Right atrium auricular region (tissue), 2 donors: ENCODE measurements at regions not wholly inside any gene's neighbourhood (a gene's known extent, or its start where the extent isn't known, plus 50 kb on each side); places are given as distances from the start of the nearest gene placed in this dataset.
A peak's percentile ranks its signal among the peaks of the same experiment; 100 is the strongest.

Source experiments
- DNase-seq: peaks from one replicate; pipeline ENCODE4 v3.0.0-alpha.2; 2019; ENCODE audit warnings: low spot score
- H3K27ac ChIP-seq, 2 donors: fragments of 200-600 bp; sonication (generic); 1 replicate in 1 of 2; 2 replicates in 1 of 2; pipeline ENCODE4 v1.5.1; 2016 to 2019
- H3K27me3 ChIP-seq, 2 donors: fragments of 200-600 bp; sonication (generic); one replicate each; pipeline versions ENCODE4 v1.5.1 to v1.6.0; 2017 to 2019
- H3K36me3 ChIP-seq: fragments of 200-600 bp; sonication (generic); one replicate; pipeline ENCODE4 v1.5.1; 2016
- H3K4me1 ChIP-seq, 2 donors: fragments of 200-600 bp; sonication (generic); one replicate each; pipeline versions ENCODE4 v1.5.1 to v1.6.0; 2017 to 2019
- H3K4me3 ChIP-seq, 2 donors: fragments of 200-600 bp; sonication (generic); 1 replicate in 1 of 2; 2 replicates in 1 of 2; pipeline ENCODE4 v1.5.1; 2017 to 2019; ENCODE audit warnings: mild to moderate bottlenecking in 1 of 2, moderate library complexity in 1 of 2
- H3K9me3 ChIP-seq, 2 donors: fragments of 200-600 bp; sonication (generic); one replicate each; pipeline ENCODE4 v1.5.1; 2019
- TF ChIP-seq, protein P1 (sequence below), 2 donors: fragments of 200-600 bp; sonication (generic); IDR thresholded peaks; one replicate each; pipeline ENCODE4 v1.5.1; 2019; ENCODE audit warnings: antibody characterized with exemption in 2 of 2

DNA sequence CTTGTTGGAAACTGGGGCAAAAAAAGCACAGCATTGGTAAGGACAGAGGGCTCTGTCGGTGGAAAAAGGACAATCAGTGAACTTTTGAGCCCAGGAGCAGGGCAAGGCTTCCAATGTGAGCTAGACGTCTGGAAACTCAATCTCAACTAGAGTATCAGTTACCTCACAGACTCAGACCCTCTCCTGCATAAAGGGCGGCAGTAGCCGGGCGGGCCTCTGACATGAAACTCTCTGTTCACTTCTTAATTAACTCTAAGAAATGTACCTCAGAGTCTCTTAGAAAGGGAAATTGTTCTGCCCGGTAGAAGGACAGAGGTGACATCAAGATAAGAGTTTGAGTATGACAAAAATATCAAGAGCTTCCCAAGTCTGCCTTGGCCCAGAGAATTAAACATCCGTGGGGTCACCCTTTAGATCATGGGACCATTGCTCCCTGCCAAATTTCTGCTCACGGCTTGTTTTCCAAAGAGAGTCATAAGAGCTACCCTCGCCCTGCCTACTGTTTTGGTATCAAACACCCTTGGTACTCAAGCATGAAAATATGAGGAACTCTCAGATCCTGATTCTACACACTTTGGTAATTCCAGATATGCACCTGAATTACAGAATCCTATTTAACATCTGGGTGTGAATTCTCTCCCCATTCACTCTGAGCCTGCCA is 103.5 kb upstream of the PKDCC start:
- peaks cover 0 to 52% of the 10 kb centered on the region in 2 donors for H3K4me1 ChIP-seq
- no peaks in the 10 kb centered on the region for H3K9me3 ChIP-seq
- H3K4me3 ChIP-seq: no peak overlapping the region
- no peak for DNase-seq
- peak overlapping the region; percentile 28 to 65 for H3K27ac ChIP-seq
- H3K27me3 ChIP-seq: no peaks in the 10 kb centered on the region
- TF ChIP-seq, protein P1, sequence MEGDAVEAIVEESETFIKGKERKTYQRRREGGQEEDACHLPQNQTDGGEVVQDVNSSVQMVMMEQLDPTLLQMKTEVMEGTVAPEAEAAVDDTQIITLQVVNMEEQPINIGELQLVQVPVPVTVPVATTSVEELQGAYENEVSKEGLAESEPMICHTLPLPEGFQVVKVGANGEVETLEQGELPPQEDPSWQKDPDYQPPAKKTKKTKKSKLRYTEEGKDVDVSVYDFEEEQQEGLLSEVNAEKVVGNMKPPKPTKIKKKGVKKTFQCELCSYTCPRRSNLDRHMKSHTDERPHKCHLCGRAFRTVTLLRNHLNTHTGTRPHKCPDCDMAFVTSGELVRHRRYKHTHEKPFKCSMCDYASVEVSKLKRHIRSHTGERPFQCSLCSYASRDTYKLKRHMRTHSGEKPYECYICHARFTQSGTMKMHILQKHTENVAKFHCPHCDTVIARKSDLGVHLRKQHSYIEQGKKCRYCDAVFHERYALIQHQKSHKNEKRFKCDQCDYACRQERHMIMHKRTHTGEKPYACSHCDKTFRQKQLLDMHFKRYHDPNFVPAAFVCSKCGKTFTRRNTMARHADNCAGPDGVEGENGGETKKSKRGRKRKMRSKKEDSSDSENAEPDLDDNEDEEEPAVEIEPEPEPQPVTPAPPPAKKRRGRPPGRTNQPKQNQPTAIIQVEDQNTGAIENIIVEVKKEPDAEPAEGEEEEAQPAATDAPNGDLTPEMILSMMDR (IDR thresholded peaks at IDR 0.05): no peak
- H3K36me3 ChIP-seq: no peaks in the 10 kb centered on the region

DNA sequence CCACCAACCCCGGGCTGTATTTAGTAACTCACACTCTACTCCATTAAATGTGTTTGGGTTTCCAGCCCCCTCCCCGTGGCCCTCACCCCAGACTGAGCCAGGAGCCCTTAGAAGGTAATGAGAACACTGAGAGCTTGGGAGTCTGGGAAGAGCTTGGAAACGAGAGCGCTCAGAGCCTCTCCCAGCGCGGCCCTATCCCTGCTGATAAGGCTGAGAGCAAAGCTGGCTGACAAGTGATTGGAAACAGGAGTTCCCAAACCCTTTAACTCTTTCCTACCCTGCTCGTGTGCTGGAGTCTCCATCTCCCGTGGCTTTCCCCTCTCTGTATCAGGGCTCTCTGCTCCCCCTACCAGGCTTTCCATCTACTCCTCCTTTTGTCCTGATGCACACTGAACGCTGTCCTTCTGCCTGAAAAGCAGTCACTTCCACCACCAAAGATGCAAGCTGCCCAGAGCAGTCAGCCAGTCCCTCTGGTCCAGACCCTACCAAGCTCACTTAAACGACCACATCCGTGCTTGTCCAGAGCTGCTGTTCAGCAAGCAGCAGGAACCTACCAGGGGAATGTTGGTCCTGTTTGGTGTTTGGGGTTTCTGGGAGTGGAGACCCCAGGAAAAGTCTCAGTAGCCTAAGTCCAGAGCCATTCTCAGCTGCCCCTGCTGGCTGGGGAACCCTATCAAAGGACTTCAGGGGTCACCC is 100.0 kb upstream of the PKDCC start:
- TF ChIP-seq, protein P1 (IDR thresholded peaks at IDR 0.05): no peak
- Histone ChIP-seq H3K27me3 (no peaks in the 10 kb centered on the region), H3K36me3 (no peaks in the 10 kb centered on the region), H3K27ac (peak overlapping the region; percentile 75 to 82), H3K4me1 (peaks cover 0 to 46% of the 10 kb centered on the region in 2 donors), H3K4me3 (no peak overlapping the region), H3K9me3 (no peaks in the 10 kb centered on the region)
- no peak for DNase-seq

DNA sequence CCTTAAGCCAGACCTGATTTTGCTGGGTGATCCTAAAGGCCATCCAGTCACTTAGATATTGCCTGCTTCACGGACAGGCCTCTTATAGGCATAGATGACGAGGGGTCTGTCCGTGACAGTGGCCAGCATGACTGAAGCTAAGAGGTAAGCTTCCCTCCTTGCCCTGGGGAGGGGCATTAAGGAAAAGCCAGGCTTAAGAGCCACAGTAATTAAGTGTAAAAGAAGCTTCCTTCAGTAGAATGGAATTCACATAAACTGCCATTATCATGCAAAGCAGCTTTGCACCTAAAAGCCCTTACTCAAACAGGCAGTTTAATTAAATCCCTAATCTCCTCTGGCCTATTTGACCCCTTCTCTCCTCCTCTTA is 99.4 kb upstream of the PKDCC start:
- Histone ChIP-seq H3K27me3 (no peaks in the 10 kb centered on the region), H3K4me3 (no peak overlapping the region), H3K36me3 (no peaks in the 10 kb centered on the region), H3K27ac (peak overlapping the region; percentile 75 to 82), H3K4me1 (peaks cover 0 to 46% of the 10 kb centered on the region in 2 donors), H3K9me3 (no peaks in the 10 kb centered on the region)
- TF ChIP-seq, protein P1 (IDR thresholded peaks at IDR 0.05): no peak
- DNase-seq: no peak

DNA sequence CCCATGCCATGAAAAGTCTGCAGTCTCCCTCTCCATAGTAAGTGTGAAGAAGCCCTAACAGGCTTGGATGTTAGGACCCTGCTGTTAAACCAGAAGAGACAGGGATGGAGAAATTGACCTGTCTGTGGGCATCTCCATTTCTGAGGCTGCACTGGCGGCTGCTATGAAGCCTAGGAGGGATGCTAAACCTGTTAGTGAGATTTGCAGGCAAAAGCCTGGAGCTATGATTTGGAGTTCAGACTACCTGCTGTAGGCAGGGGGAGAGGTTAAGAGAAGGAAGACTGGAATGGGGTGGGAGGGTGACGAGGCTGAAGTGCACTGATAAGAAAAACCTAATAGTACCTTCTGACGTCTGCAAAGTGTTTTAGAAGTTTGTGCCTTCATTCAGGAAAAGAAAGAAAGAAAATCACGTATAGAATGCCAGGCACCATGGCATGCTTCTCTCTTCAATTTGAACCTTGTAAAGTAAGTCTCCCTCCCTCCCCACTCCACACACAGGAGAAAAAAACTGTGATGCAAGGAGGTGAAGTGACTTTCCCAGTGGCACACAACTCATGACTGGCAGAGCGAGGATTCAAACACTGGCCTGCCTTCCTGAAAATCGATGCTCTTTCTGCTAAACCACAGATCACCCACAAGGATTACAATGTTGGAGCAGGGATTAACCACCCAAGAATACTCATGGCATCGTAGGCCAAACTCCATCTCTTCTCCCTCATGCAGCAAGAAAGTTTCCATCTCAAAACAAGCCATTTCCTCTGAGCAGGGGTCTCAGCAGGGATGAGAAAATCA is 98.5 kb upstream of the PKDCC start:
- Histone ChIP-seq H3K4me1 (peaks cover 0 to 40% of the 10 kb centered on the region in 2 donors), H3K36me3 (no peaks in the 10 kb centered on the region), H3K27ac (no peak overlapping the region)

DNA sequence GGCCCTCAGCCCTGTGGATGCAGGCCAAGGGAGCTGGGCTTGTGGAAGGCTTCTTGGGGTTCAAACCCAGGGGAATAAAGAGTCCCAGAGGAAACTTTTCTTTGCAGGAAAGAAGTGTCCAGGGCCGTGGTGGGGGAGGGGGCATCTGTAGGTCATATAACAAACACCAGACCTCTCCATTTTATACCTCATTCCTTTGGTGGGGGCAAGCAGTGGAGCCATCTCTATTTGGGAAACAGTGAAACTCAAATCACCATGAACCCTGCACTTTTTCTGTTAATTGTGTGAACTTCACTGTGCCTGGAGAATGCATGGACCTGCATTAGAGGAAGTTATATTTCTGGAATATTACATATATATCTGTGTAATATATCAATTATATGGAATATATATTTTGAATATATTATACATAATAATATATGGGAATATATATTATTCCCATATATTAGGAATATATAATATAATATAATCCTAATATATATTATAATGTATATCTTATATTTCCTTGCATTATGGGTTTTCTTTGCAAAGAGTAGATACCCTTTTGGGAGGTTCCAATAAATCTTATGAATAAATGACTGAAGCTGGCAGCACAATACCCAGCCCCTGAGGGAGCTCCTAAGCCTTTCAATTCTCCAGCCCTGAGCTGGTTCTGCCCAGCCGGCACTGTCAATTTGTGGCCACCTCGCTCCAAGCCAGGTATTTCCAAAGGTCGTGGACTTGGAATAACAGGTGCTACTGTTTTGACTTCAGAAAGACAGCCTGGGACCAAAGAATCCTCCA is 97.7 kb upstream of the PKDCC start:
- Histone ChIP-seq H3K36me3 (no peaks in the 10 kb centered on the region), H3K9me3 (no peaks in the 10 kb centered on the region), H3K27ac (no peak overlapping the region), H3K4me1 (peaks cover 0 to 41% of the 10 kb centered on the region in 2 donors), H3K4me3 (no peak overlapping the region), H3K27me3 (no peaks in the 10 kb centered on the region)
- DNase-seq: no peak
- TF ChIP-seq, protein P1 (IDR thresholded peaks at IDR 0.05): no peak

More for the DNA sequence above, 98.5 kb upstream of the PKDCC start:
- no peak overlapping the region for H3K4me3 ChIP-seq
- no peak for DNase-seq
- H3K9me3 ChIP-seq: no peaks in the 10 kb centered on the region
- TF ChIP-seq, protein P1 (IDR thresholded peaks at IDR 0.05): no peak
- no peaks in the 10 kb centered on the region for H3K27me3 ChIP-seq
